Activated CD8-positive, alpha-beta T cell treated with anti-CD3 and anti-CD28 coated beads, Interleukin-2, amount 10 ng/mL, durations not matched to agents 7 days and 5 days (primary cell): ENCODE measurements at regions not wholly inside any gene's neighbourhood (a gene's known extent, or its start where the extent isn't known, plus 50 kb on each side); places are given as distances from the start of the nearest gene placed in this dataset.
A peak's percentile ranks its signal among the peaks of the same experiment; 100 is the strongest.

Experiments
- ATAC-seq: fragments of 150-1000 bp; cut with Tn5 transposase; one replicate; pipeline ENCODE4 v1.10.0; 2021; ENCODE audit warnings: moderate library complexity
- CTCF ChIA-PET: fragments of 350-600 bp; sonication (Branson Sonifier 250); formaldehyde crosslinking; loops from one replicate; lab custom pipeline; 2021; ENCODE audit warnings: antibody characterized with exemption; lab: Charles Lee
- POLR2A ChIA-PET: fragments of 350-600 bp; sonication (Branson Sonifier 250); formaldehyde crosslinking; loops from one replicate; lab custom pipeline; 2021; ENCODE audit warnings: antibody characterized with exemption; lab: Charles Lee
- DNase-seq: peaks from one replicate; pipeline ENCODE4 v3.0.0-alpha.2; 2020
- H3K27ac Mint-ChIP-seq: one replicate; pipeline ENCODE4 v1.8.0; 2021; ENCODE audit warnings: mild to moderate bottlenecking, mixed read lengths
- H3K27me3 Mint-ChIP-seq: one replicate; pipeline ENCODE4 v1.8.0; 2021; ENCODE audit warnings: low read depth, mixed read lengths
- H3K36me3 Mint-ChIP-seq: one replicate; pipeline ENCODE4 v1.8.0; 2021; ENCODE audit warnings: low read depth, mixed read lengths
- H3K4me1 Mint-ChIP-seq: one replicate; pipeline ENCODE4 v1.8.0; 2021; ENCODE audit warnings: low read depth, mixed read lengths
- H3K4me3 Mint-ChIP-seq: one replicate; pipeline ENCODE4 v1.8.0; 2021; ENCODE audit warnings: mild to moderate bottlenecking, mixed read lengths
- H3K9me3 Mint-ChIP-seq: one replicate; pipeline ENCODE4 v1.8.0; 2022; ENCODE audit warnings: mixed read lengths; ENCODE audit not compliant: insufficient read depth

- no peaks in the 10 kb centered on the region for H3K9me3 Mint-ChIP-seq
- H3K27me3 Mint-ChIP-seq, result no peaks in the 10 kb centered on the region
- ChIA-PET CTCF (interaction anchor here (1.0 kb wide), 1 partner anchor 451 kb away, joined by 3 read pairs; no protein-coding TSS in a partner anchor), POLR2A (no interaction called here)
- ATAC-seq, result no peak
- no peak overlapping the region for H3K27ac Mint-ChIP-seq
- H3K4me1 Mint-ChIP-seq, result peaks cover 13% of the 10 kb centered on the region
- no peak overlapping the region for H3K4me3 Mint-ChIP-seq
- DNase-seq, result no peak
- H3K36me3 Mint-ChIP-seq, result no peaks in the 10 kb centered on the region
These were observed 190.5 kb downstream of the TOMM20 start for GRCh38 chr1:234938135-234938534.

DNA sequence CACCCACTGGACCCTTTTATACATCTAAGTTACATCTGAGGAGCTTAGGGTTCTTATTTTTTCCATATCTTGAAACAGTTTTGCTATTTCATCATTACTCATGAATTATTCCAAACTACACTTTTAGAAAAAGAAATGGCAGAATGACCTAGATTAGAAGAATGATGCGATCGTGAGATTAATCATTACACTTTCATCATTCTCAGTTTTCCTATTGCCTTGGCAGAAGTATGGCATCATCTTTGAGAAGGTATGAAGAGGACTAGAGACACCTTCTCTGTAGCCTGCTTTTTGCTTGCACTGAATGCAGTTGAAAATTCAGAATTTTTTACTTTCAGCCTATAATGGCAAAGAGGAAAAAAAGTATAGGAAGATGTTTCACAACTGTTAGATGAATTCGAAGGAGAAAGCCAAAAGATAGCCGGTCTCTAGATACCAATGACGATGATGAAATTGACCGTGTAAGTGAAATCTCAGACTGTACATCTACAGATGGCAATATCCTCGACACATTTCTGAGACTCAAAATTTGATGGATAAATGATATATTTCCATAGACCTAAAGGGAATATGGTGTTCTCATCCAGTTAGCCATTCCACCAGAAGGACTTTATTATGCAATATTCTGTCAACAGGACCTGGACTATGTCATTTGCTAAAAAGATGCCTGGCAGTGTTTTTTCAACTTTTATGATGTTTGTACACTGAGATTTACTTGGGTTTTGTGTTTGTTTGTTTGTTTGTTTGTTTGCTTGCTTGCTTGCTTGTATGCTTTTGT is 191.8 kb downstream of the TOMM20 start:
- H3K36me3 Mint-ChIP-seq, result no peaks in the 10 kb centered on the region
- no peaks in the 10 kb centered on the region for H3K9me3 Mint-ChIP-seq
- peaks cover 24% of the 10 kb centered on the region for H3K4me1 Mint-ChIP-seq
- H3K27me3 Mint-ChIP-seq, result no peaks in the 10 kb centered on the region
- DNase-seq (no peak), ATAC-seq (no peak)
- ChIA-PET CTCF (no interaction called here), POLR2A (no interaction called here)
- H3K4me3 Mint-ChIP-seq, result no peak overlapping the region
- H3K27ac Mint-ChIP-seq, result no peak overlapping the region

GRCh38 chr1:234934611-234935033 is 194.0 kb downstream of the TOMM20 start:
- no peak overlapping the region for H3K4me3 Mint-ChIP-seq
- H3K4me1 Mint-ChIP-seq, result peaks cover 27% of the 10 kb centered on the region
- ATAC-seq, result no peak
- no peaks in the 10 kb centered on the region for H3K27me3 Mint-ChIP-seq
- CTCF ChIA-PET, result interaction anchor here (1.7 kb wide), 1 partner anchor 9 kb away, joined by 5 read pairs; no protein-coding TSS in a partner anchor
- POLR2A ChIA-PET, result interaction anchor here (0.6 kb wide), 1 partner anchor 701 kb away, joined by 3 read pairs; no protein-coding TSS in a partner anchor
- H3K27ac Mint-ChIP-seq, result no peak overlapping the region
- no peak for DNase-seq
- no peaks in the 10 kb centered on the region for H3K36me3 Mint-ChIP-seq
- no peaks in the 10 kb centered on the region for H3K9me3 Mint-ChIP-seq

DNA sequence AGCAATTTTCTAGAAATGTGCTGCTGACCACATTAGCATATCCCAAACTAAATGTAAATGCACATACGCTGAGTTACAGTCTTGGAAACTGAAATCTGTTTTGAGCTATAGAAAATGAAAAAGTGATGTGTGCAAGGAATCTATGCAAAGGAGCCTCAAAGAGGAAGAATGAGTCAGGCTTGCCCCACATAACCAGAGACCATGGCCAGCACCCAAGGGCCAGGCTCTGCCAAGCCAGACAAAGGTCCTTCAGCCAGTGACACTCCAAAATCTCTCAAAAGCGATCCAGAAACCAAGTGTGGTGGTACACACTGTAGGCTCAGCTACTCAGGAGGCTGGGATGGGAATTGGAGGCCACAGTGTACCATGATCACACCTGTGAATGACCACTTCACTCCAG is 195.2 kb downstream of the TOMM20 start:
- DNase-seq (no peak), ATAC-seq (peak; percentile 50)
- Mint-ChIP-seq H3K27ac (peak overlapping the region; percentile 64), H3K36me3 (no peaks in the 10 kb centered on the region), H3K4me3 (no peak overlapping the region), H3K9me3 (no peaks in the 10 kb centered on the region), H3K4me1 (peaks cover 39% of the 10 kb centered on the region), H3K27me3 (no peaks in the 10 kb centered on the region)
- ChIA-PET POLR2A (interaction anchor here (0.8 to 1.2 kb wide), 3 partner anchors 14 to 322 kb away, joined by 3 to 6 read pairs (median 4); no protein-coding TSS in a partner anchor), CTCF (interaction anchor here (0.9 to 1.7 kb wide), 5 partner anchors 8 to 434 kb away, joined by 3 to 6 read pairs (median 5); no protein-coding TSS in a partner anchor)

GRCh38 chr1:234932511-234933430 is 195.9 kb downstream of the TOMM20 start:
- Mint-ChIP-seq H3K4me3 (no peak overlapping the region), H3K9me3 (no peaks in the 10 kb centered on the region), H3K27me3 (no peaks in the 10 kb centered on the region), H3K4me1 (peaks cover 46% of the 10 kb centered on the region), H3K27ac (peak overlapping the region; percentile 64), H3K36me3 (no peaks in the 10 kb centered on the region)
- ChIA-PET CTCF (interaction anchor here (0.9 to 1.5 kb wide), 4 partner anchors 12 to 433 kb away, joined by 3 to 6 read pairs (median 4); no protein-coding TSS in a partner anchor), POLR2A (interaction anchor here (0.8 to 1.2 kb wide), 3 partner anchors 14 to 321 kb away, joined by 3 to 6 read pairs (median 4); no protein-coding TSS in a partner anchor)
- ATAC-seq (no peak), DNase-seq (no peak)

GRCh38 chr1:234932106-234932505 is 196.5 kb downstream of the TOMM20 start:
- ATAC-seq (no peak), DNase-seq (no peak)
- H3K4me3 Mint-ChIP-seq, result no peak overlapping the region
- peaks cover 52% of the 10 kb centered on the region for H3K4me1 Mint-ChIP-seq
- no peaks in the 10 kb centered on the region for H3K36me3 Mint-ChIP-seq
- no peaks in the 10 kb centered on the region for H3K9me3 Mint-ChIP-seq
- H3K27ac Mint-ChIP-seq, result no peak overlapping the region
- CTCF ChIA-PET, result no interaction called here
- POLR2A ChIA-PET, result no interaction called here
- H3K27me3 Mint-ChIP-seq, result no peaks in the 10 kb centered on the region

- ATAC-seq, result no peak
- DNase-seq, result no peak
- Mint-ChIP-seq H3K9me3 (no peaks in the 10 kb centered on the region), H3K27ac (no peak overlapping the region), H3K36me3 (no peaks in the 10 kb centered on the region), H3K4me3 (no peak overlapping the region), H3K27me3 (no peaks in the 10 kb centered on the region), H3K4me1 (peaks cover 56% of the 10 kb centered on the region)
- CTCF ChIA-PET, result no interaction called here
- POLR2A ChIA-PET, result no interaction called here
These were observed 197.1 kb downstream of the TOMM20 start for GRCh38 chr1:234931404-234931973.

DNA sequence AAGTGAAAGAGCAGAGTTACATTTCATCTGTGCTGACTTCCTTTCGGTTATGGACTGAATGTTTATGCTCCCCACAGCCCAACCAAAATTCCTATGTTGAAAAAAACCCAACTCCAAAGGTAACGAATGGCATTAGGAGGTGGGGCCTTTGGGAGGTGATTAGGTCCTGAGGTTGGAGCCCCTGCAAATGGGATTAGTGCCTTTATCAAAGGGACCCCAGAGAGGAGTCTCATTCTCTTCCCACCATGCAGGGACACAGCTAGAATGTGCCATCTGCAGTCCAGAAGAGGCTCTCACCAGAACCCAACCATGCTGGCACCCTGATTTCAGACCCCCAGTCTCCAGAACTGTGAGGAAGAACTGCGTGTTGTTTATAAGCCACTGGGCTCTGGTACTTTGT is 199.3 kb downstream of the TOMM20 start:
- Mint-ChIP-seq H3K27me3 (no peaks in the 10 kb centered on the region), H3K9me3 (no peaks in the 10 kb centered on the region), H3K27ac (peak overlapping the region; percentile 60), H3K36me3 (no peaks in the 10 kb centered on the region), H3K4me1 (peaks cover 70% of the 10 kb centered on the region), H3K4me3 (no peak overlapping the region)
- ATAC-seq (no peak), DNase-seq (no peak)
- ChIA-PET CTCF (interaction anchor here (0.8 kb wide), 1 partner anchor 18 kb away, joined by 3 read pairs; no protein-coding TSS in a partner anchor), POLR2A (interaction anchor here (0.7 kb wide), 1 partner anchor 317 kb away, joined by 3 read pairs; no protein-coding TSS in a partner anchor)

- H3K27me3 Mint-ChIP-seq, result no peaks in the 10 kb centered on the region
- H3K4me1 Mint-ChIP-seq, result peaks cover 75% of the 10 kb centered on the region
- no peak for DNase-seq
- H3K36me3 Mint-ChIP-seq, result no peaks in the 10 kb centered on the region
- H3K9me3 Mint-ChIP-seq, result no peaks in the 10 kb centered on the region
- ChIA-PET CTCF (interaction anchor here (0.7 to 1.3 kb wide), 3 partner anchors 27 to 315 kb away, joined by 3 to 4 read pairs (median 3); no protein-coding TSS in a partner anchor), POLR2A (interaction anchor here (0.6 to 3.3 kb wide), 4 partner anchors 48 to 318 kb away, joined by 3 to 18 read pairs (median 3); no protein-coding TSS in a partner anchor)
- H3K4me3 Mint-ChIP-seq, result no peak overlapping the region
- peak overlapping the region; percentile 90 for H3K27ac Mint-ChIP-seq
- no peak for ATAC-seq
These were observed 200.0 kb downstream of the TOMM20 start for GRCh38 chr1:234928642-234929041.

GRCh38 chr1:234927971-234928640 is 200.5 kb downstream of the TOMM20 start:
- peaks cover 74% of the 10 kb centered on the region for H3K4me1 Mint-ChIP-seq
- ChIA-PET CTCF (interaction anchor here (0.7 to 1.3 kb wide), 3 partner anchors 28 to 315 kb away, joined by 3 to 4 read pairs (median 3); no protein-coding TSS in a partner anchor), POLR2A (interaction anchor here (0.6 to 3.3 kb wide), 3 partner anchors 47 to 317 kb away, joined by 3 to 18 read pairs (median 3); no protein-coding TSS in a partner anchor)
- ATAC-seq (no peak), DNase-seq (no peak)
- peak overlapping the region; percentile 90 for H3K27ac Mint-ChIP-seq
- no peaks in the 10 kb centered on the region for H3K27me3 Mint-ChIP-seq
- H3K4me3 Mint-ChIP-seq, result peak overlapping the region; percentile 59
- no peaks in the 10 kb centered on the region for H3K9me3 Mint-ChIP-seq
- H3K36me3 Mint-ChIP-seq, result no peaks in the 10 kb centered on the region
